ENCODE measurements at regions not wholly inside any gene's neighbourhood (a gene's known extent, or its start where the extent isn't known, plus 50 kb on each side); places are given as distances from the start of the nearest gene placed in this dataset.

- no peak for TF ChIP-seq PRDM2 (tag by site-specific recombination; IDR thresholded peaks at IDR 0.05; ENCODE audit: borderline replicate concordance)
- TF ChIP-seq, protein P1, sequence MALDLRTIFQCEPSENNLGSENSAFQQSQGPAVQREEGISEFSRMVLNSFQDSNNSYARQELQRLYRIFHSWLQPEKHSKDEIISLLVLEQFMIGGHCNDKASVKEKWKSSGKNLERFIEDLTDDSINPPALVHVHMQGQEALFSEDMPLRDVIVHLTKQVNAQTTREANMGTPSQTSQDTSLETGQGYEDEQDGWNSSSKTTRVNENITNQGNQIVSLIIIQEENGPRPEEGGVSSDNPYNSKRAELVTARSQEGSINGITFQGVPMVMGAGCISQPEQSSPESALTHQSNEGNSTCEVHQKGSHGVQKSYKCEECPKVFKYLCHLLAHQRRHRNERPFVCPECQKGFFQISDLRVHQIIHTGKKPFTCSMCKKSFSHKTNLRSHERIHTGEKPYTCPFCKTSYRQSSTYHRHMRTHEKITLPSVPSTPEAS (tag by site-specific recombination; IDR thresholded peaks at IDR 0.05): no peak
- TF ChIP-seq ZNF544 (tag by site-specific recombination; IDR thresholded peaks at IDR 0.05): no peak
- TF ChIP-seq, protein P2, sequence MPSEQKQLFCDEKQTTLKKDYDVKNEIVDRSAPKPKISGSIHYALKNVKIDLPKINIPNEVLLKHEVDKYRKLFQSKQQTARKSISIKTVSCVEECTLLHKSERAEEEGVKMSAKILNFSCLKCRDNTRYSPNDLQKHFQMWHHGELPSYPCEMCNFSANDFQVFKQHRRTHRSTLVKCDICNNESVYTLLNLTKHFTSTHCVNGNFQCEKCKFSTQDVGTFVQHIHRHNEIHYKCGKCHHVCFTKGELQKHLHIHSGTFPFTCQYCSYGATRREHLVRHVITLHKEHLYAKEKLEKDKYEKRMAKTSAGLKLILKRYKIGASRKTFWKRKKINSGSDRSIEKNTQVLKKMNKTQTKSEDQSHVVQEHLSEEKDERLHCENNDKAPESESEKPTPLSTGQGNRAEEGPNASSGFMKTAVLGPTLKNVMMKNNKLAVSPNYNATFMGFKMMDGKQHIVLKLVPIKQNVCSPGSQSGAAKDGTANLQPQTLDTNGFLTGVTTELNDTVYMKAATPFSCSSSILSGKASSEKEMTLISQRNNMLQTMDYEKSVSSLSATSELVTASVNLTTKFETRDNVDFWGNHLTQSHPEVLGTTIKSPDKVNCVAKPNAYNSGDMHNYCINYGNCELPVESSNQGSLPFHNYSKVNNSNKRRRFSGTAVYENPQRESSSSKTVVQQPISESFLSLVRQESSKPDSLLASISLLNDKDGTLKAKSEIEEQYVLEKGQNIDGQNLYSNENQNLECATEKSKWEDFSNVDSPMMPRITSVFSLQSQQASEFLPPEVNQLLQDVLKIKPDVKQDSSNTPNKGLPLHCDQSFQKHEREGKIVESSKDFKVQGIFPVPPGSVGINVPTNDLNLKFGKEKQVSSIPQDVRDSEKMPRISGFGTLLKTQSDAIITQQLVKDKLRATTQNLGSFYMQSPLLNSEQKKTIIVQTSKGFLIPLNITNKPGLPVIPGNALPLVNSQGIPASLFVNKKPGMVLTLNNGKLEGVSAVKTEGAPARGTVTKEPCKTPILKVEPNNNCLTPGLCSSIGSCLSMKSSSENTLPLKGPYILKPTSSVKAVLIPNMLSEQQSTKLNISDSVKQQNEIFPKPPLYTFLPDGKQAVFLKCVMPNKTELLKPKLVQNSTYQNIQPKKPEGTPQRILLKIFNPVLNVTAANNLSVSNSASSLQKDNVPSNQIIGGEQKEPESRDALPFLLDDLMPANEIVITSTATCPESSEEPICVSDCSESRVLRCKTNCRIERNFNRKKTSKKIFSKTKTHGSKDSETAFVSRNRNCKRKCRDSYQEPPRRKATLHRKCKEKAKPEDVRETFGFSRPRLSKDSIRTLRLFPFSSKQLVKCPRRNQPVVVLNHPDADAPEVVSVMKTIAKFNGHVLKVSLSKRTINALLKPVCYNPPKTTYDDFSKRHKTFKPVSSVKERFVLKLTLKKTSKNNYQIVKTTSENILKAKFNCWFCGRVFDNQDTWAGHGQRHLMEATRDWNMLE (tag by site-specific recombination; conservative IDR thresholded peaks at IDR 0.05; ENCODE audit: low read depth): no peak
- TF ChIP-seq ATF2 (tag by site-specific recombination; IDR thresholded peaks at IDR 0.05; ENCODE audit: low read depth): no peak
- no peak for TF ChIP-seq ZNF184 (tag by site-specific recombination; IDR thresholded peaks at IDR 0.05)
- TF ChIP-seq, protein P3, sequence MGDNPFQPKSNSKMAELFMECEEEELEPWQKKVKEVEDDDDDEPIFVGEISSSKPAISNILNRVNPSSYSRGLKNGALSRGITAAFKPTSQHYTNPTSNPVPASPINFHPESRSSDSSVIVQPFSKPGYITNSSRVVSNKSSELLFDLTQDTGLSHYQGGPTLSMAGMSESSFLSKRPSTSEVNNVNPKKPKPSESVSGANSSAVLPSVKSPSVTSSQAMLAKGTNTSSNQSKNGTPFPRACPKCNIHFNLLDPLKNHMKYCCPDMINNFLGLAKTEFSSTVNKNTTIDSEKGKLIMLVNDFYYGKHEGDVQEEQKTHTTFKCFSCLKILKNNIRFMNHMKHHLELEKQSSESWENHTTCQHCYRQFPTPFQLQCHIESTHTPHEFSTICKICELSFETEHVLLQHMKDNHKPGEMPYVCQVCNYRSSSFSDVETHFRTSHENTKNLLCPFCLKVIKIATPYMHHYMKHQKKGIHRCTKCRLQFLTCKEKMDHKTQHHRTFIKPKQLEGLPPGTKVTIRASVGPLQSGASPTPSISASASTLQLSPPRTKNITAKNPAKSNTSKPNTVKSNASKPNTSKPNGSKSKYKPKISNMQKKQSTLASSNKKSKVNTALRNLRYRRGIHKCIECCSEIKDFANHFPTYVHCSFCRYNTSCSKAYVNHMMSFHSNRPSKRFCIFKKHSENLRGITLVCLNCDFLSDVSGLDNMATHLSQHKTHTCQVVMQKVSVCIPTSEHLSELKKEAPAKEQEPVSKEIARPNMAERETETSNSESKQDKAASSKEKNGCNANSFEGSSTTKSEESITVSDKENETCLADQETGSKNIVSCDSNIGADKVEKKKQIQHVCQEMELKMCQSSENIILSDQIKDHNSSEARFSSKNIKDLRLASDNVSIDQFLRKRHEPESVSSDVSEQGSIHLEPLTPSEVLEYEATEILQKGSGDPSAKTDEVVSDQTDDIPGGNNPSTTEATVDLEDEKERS (tag by site-specific recombination; IDR thresholded peaks at IDR 0.05): no peak
- TF ChIP-seq SCRT1 (tag by site-specific recombination; IDR thresholded peaks at IDR 0.05; ENCODE audit: borderline replicate concordance): no peak
- no peak for TF ChIP-seq ZNF704 (tag by site-specific recombination; IDR thresholded peaks at IDR 0.05)
- peak; percentile 94 for TF ChIP-seq ZNF692 (tag by site-specific recombination; IDR thresholded peaks at IDR 0.05)
Observed at GRCh38 chr1:19010995-19011844, 54.7 kb upstream of the IFFO2 start (continued).

Data from HEK293 (cell line).